ENCODE measurements at regions not wholly inside any gene's neighbourhood (a gene's known extent, or its start where the extent isn't known, plus 50 kb on each side); places are given as distances from the start of the nearest gene placed in this dataset.

DNA sequence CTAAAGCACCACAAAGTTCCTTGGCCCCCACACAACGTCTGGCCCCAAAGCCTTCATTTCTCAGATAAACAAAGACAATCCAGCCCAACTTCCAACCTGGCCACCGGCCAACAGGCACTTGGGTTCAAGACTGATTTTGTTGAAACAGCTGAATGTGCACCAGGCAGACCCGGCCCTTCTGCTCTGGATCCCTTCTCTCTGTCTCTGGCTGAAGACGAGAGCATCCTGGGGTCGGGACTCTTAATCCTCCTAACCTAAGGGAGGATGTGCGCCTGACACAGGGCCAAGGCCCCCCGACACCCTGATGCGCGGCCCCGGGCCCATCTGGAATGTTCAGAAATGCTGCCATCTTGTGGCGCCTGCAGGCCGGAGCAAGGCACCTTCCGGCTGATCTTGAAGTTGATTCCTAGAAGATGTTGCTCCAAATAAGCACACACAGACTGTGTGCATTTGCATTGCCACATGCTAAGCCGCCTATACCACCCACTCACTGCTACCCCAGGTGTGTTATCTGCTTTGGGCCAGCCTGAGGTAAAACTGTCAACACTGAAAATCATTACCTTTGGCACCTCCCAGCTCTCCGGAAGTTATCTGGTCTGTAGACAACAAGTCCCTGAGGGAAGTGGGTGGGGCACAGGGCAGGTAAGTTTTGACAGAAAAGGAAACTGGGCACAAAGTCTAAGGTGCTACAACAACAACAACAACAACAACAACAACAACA, 98.4 kb upstream of the HABP2 start:
- Mint-ChIP-seq H3K36me3 (ENCODE audit: low read depth) (no peaks in the 10 kb centered on the region), H3K27me3 (ENCODE audit: low read depth) (peaks cover 21% of the 10 kb centered on the region), H3K4me3 (ENCODE audit: unreplicated experiment) (peak overlapping the region; percentile 55), H3K9me3 (ENCODE audit: low read depth) (peaks cover 7% of the 10 kb centered on the region), H3K27ac (ENCODE audit: unreplicated experiment) (no peak overlapping the region), H3K4me1 (ENCODE audit: low read depth) (peaks cover 7% of the 10 kb centered on the region)
- no peak for DNase-seq (ENCODE audit: low spot score)
- TF ChIP-seq, protein P1, sequence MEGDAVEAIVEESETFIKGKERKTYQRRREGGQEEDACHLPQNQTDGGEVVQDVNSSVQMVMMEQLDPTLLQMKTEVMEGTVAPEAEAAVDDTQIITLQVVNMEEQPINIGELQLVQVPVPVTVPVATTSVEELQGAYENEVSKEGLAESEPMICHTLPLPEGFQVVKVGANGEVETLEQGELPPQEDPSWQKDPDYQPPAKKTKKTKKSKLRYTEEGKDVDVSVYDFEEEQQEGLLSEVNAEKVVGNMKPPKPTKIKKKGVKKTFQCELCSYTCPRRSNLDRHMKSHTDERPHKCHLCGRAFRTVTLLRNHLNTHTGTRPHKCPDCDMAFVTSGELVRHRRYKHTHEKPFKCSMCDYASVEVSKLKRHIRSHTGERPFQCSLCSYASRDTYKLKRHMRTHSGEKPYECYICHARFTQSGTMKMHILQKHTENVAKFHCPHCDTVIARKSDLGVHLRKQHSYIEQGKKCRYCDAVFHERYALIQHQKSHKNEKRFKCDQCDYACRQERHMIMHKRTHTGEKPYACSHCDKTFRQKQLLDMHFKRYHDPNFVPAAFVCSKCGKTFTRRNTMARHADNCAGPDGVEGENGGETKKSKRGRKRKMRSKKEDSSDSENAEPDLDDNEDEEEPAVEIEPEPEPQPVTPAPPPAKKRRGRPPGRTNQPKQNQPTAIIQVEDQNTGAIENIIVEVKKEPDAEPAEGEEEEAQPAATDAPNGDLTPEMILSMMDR (IDR thresholded peaks at IDR 0.05), result peak; percentile 91

DNA sequence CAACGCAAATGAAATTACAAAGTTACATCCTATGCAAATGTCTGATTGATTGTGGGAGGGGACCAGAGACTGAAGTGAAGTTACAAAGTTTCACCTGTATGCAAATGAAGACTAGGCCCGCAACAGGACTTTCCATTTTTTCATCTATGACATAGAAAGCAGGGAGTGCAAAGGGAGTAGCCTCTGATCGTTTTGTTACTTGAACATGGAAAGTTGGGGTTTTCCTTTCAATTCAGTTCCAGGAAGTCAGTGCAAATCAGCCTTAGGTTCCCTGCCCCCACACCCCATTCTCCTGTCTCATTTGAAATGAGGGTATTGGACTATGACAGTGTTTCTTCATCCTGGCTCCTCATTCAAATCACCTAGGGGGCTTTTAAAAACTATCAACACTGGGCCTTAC, 96.9 kb upstream of the HABP2 start:
- TF ChIP-seq, protein P1 (IDR thresholded peaks at IDR 0.05), result no peak
- Mint-ChIP-seq H3K27ac (ENCODE audit: unreplicated experiment) (no peak overlapping the region), H3K27me3 (ENCODE audit: low read depth) (peaks cover 14% of the 10 kb centered on the region), H3K4me3 (ENCODE audit: unreplicated experiment) (no peak overlapping the region), H3K36me3 (ENCODE audit: low read depth) (no peaks in the 10 kb centered on the region), H3K4me1 (ENCODE audit: low read depth) (peaks cover 7% of the 10 kb centered on the region), H3K9me3 (ENCODE audit: low read depth) (peaks cover 7% of the 10 kb centered on the region)
- DNase-seq (ENCODE audit: low spot score), result no peak

DNA sequence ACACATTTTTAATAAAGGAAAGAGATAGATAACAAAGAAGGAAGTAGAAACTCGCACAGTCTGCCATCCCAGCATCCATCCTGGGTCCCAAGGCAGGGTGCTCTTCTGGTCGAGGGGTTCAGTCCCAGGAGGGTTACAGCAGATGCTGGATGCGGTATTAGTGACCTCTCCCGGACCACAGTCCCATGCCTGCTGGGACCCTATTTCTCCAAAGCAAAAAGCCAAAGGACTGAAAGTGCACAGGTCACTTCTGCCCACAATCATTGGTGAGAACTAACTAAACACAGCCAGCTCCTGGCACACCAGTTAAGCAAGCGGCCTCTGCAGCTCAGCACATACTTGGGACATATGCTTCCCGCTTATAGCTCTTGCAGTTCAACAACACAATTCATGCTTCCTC, 96.1 kb upstream of the HABP2 start:
- TF ChIP-seq, protein P1 (IDR thresholded peaks at IDR 0.05), result no peak
- DNase-seq (ENCODE audit: low spot score), result no peak
- H3K27me3 Mint-ChIP-seq (ENCODE audit: low read depth), result peaks cover 14% of the 10 kb centered on the region
- H3K27ac Mint-ChIP-seq (ENCODE audit: unreplicated experiment), result no peak overlapping the region
- H3K4me1 Mint-ChIP-seq (ENCODE audit: low read depth), result peaks cover 7% of the 10 kb centered on the region
- no peaks in the 10 kb centered on the region for H3K36me3 Mint-ChIP-seq (ENCODE audit: low read depth)
- H3K4me3 Mint-ChIP-seq (ENCODE audit: unreplicated experiment), result no peak overlapping the region
- H3K9me3 Mint-ChIP-seq (ENCODE audit: low read depth), result peaks cover 7% of the 10 kb centered on the region

DNA sequence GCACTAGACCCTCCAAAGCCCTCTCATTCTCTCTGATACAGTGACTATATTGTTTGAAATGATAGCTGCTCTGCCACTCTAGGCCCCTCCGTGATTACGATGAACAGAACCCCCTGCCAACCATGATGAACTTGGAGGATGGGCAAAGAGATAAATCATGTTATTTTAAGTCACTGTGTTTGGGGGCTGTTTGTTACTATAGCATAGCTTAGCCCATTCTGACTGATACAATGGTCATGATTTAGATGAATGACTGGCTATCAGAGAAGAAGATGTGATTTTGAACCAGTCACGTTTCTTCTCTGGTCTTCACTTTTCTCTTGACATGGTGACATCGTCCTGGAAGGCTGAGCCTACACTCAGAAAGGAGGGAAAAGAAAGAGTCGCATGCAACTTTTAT, 95.4 kb upstream of the HABP2 start:
- Mint-ChIP-seq H3K4me1 (ENCODE audit: low read depth) (peaks cover 7% of the 10 kb centered on the region), H3K9me3 (ENCODE audit: low read depth) (peaks cover 7% of the 10 kb centered on the region), H3K27me3 (ENCODE audit: low read depth) (peaks cover 13% of the 10 kb centered on the region), H3K27ac (ENCODE audit: unreplicated experiment) (no peak overlapping the region), H3K36me3 (ENCODE audit: low read depth) (no peaks in the 10 kb centered on the region), H3K4me3 (ENCODE audit: unreplicated experiment) (no peak overlapping the region)
- TF ChIP-seq, protein P1 (IDR thresholded peaks at IDR 0.05), result no peak
- DNase-seq (ENCODE audit: low spot score), result no peak

DNA sequence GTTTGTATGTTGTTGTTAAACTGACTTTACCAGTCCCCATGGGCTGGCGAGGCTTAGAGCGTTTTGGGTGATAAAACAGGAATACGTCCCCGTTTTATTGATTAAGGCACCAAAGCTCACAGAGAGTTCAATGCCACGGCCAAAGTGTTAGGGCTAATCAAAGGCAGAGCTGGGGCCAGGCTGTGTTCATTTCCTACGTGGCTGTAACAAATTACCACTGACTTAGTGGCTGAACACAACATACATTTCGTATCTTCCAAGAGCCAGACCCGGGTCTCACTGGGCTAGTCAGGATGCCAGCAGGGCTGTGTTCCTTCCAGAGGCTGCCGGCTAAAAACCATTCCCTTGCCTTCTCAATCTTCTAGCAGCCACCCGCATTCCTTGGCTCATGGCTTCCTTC, 94.4 kb upstream of the HABP2 start:
- H3K4me3 Mint-ChIP-seq (ENCODE audit: unreplicated experiment), result no peak overlapping the region
- peaks cover 13% of the 10 kb centered on the region for H3K27me3 Mint-ChIP-seq (ENCODE audit: low read depth)
- no peaks in the 10 kb centered on the region for H3K36me3 Mint-ChIP-seq (ENCODE audit: low read depth)

More for the DNA sequence above, 94.4 kb upstream of the HABP2 start:
- TF ChIP-seq, protein P1 (IDR thresholded peaks at IDR 0.05), result no peak
- Mint-ChIP-seq H3K9me3 (ENCODE audit: low read depth) (peaks cover 7% of the 10 kb centered on the region), H3K27ac (ENCODE audit: unreplicated experiment) (no peak overlapping the region), H3K4me1 (ENCODE audit: low read depth) (peaks cover 8% of the 10 kb centered on the region)
- DNase-seq (ENCODE audit: low spot score), result no peak
